ENCODE measurements at regions not wholly inside any gene's neighbourhood (a gene's known extent, or its start where the extent isn't known, plus 50 kb on each side); places are given as distances from the start of the nearest gene placed in this dataset.

DNA sequence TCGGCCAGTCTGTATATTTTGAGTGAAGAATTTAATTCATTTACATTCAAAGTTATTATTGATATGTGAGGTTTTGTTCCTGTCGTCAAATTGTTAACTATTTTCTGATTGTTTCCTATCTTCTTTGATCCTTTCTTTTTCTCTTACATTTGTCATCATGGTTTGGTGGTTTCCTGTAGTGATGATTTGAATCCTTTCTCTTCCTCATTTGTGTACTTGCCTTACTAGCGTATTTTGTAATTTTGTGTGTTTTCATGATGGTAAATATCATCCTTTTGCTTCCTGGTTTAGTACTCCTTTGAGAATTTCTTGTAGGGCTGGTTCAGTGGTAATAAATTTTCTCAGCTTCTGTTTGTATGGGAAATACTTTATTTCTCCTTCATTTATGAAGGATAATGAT, 151.7 kb upstream of the CEP162 start:
- no peak for TF ChIP-seq YY1 (IDR thresholded peaks at IDR 0.05; ENCODE audit: low read depth)

GRCh38 chr6:84372290-84372689, 144.8 kb upstream of the CEP162 start:
- TF ChIP-seq TCF12 (IDR thresholded peaks at IDR 0.05; ENCODE audit: low read depth) (no peak), NFIC (IDR thresholded peaks at IDR 0.05) (no peak), TAF1 (IDR thresholded peaks at IDR 0.05; ENCODE audit: low read depth) (no peak)
- TF ChIP-seq, protein P1, sequence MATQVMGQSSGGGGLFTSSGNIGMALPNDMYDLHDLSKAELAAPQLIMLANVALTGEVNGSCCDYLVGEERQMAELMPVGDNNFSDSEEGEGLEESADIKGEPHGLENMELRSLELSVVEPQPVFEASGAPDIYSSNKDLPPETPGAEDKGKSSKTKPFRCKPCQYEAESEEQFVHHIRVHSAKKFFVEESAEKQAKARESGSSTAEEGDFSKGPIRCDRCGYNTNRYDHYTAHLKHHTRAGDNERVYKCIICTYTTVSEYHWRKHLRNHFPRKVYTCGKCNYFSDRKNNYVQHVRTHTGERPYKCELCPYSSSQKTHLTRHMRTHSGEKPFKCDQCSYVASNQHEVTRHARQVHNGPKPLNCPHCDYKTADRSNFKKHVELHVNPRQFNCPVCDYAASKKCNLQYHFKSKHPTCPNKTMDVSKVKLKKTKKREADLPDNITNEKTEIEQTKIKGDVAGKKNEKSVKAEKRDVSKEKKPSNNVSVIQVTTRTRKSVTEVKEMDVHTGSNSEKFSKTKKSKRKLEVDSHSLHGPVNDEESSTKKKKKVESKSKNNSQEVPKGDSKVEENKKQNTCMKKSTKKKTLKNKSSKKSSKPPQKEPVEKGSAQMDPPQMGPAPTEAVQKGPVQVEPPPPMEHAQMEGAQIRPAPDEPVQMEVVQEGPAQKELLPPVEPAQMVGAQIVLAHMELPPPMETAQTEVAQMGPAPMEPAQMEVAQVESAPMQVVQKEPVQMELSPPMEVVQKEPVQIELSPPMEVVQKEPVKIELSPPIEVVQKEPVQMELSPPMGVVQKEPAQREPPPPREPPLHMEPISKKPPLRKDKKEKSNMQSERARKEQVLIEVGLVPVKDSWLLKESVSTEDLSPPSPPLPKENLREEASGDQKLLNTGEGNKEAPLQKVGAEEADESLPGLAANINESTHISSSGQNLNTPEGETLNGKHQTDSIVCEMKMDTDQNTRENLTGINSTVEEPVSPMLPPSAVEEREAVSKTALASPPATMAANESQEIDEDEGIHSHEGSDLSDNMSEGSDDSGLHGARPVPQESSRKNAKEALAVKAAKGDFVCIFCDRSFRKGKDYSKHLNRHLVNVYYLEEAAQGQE (IDR thresholded peaks at IDR 0.05; ENCODE audit: low read depth): no peak

DNA sequence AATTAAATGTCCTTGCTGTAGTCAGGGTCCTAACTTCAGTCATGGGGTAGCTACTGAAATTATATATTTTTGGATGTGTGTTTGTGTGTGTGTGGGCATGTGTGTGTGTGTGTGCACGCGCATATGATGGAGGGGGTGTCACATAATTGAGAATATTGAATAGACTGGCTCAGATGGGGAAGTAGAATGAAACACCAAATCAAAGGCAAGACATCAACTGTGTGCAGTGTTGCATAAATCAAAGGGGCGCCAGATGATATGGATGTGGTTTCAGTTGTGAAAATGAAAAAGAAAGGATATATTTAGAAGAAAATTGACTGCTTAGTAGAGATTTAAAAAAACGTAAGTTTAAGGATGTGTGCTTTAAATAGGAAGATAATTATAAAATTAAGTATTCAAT, 144.2 kb upstream of the CEP162 start:
- TF ChIP-seq TAF1 (IDR thresholded peaks at IDR 0.05; ENCODE audit: low read depth) (no peak), CEBPB (IDR thresholded peaks at IDR 0.05) (no peak), CREB1 (IDR thresholded peaks at IDR 0.05; ENCODE audit: low read depth) (no peak), USF1 (IDR thresholded peaks at IDR 0.05) (no peak), YY1 (IDR thresholded peaks at IDR 0.05; ENCODE audit: low read depth) (no peak), TEAD4 (IDR thresholded peaks at IDR 0.05) (no peak), ZBTB7A (IDR thresholded peaks at IDR 0.05; ENCODE audit: low read depth) (no peak), FOXM1 (IDR thresholded peaks at IDR 0.05; ENCODE audit: borderline replicate concordance, low read depth) (no peak), NFIC (IDR thresholded peaks at IDR 0.05) (no peak), RAD21 (IDR thresholded peaks at IDR 0.05; ENCODE audit: low read depth) (no peak), EGR1 (IDR thresholded peaks at IDR 0.05) (no peak), TCF12 (IDR thresholded peaks at IDR 0.05; ENCODE audit: low read depth) (no peak)
- TF ChIP-seq, protein P1 (IDR thresholded peaks at IDR 0.05; ENCODE audit: low read depth): no peak
- TF ChIP-seq, protein P2, sequence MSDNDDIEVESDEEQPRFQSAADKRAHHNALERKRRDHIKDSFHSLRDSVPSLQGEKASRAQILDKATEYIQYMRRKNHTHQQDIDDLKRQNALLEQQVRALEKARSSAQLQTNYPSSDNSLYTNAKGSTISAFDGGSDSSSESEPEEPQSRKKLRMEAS (IDR thresholded peaks at IDR 0.05): no peak

DNA sequence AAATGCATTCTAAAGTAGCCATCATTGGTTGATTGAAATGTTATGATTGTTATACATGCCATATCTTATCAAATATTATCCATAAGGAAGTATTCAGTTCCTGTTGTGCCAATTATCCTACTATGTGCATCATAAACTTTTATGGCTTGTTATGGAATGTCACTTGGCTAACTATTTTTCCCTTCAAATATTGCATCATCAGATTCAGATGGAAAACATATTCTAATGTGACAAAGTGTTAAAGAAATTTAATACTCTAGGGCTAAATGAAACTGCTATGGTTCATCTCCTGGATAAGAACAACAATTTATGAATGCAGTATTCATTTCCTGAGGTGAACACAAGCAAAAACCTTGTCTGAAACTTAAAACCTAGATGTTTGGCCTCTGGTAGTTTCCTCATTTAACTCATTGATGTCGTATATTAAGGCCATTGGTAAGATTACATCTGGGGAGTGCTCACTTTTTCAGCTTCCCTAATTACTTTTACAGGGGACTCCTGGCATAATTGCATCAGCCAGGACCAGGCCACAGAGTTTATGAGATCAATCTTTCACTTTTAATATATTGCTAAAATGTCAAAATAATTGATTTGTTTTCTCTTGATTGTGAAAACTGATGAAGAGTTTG, 134.9 kb upstream of the CEP162 start:
- TF ChIP-seq USF1 (IDR thresholded peaks at IDR 0.05): no peak
- TF ChIP-seq EGR1 (IDR thresholded peaks at IDR 0.05): no peak
- no peak for TF ChIP-seq CEBPB (IDR thresholded peaks at IDR 0.05)
- no peak for TF ChIP-seq FOXM1 (IDR thresholded peaks at IDR 0.05; ENCODE audit: borderline replicate concordance, low read depth)
- no peak for TF ChIP-seq YY1 (IDR thresholded peaks at IDR 0.05; ENCODE audit: low read depth)
- TF ChIP-seq, protein P2 (IDR thresholded peaks at IDR 0.05): no peak
- no peak for TF ChIP-seq TCF12 (IDR thresholded peaks at IDR 0.05; ENCODE audit: low read depth)
- no peak for TF ChIP-seq EP300 (IDR thresholded peaks at IDR 0.05; ENCODE audit: borderline replicate concordance)

GRCh38 chr6:84361372-84362192, 134.1 kb upstream of the CEP162 start:
- no peak for TF ChIP-seq TEAD4 (IDR thresholded peaks at IDR 0.05)
- TF ChIP-seq FOXM1 (IDR thresholded peaks at IDR 0.05; ENCODE audit: borderline replicate concordance, low read depth): no peak
- no peak for TF ChIP-seq USF1 (IDR thresholded peaks at IDR 0.05)
- TF ChIP-seq TCF12 (IDR thresholded peaks at IDR 0.05; ENCODE audit: low read depth): no peak
- TF ChIP-seq, protein P1 (IDR thresholded peaks at IDR 0.05; ENCODE audit: low read depth): no peak
- TF ChIP-seq EP300 (IDR thresholded peaks at IDR 0.05; ENCODE audit: borderline replicate concordance): no peak
- no peak for TF ChIP-seq ZBTB7A (IDR thresholded peaks at IDR 0.05; ENCODE audit: low read depth)
- TF ChIP-seq RAD21 (IDR thresholded peaks at IDR 0.05; ENCODE audit: low read depth): no peak
